IMR-90 (cell line): ENCODE measurements at regions not wholly inside any gene's neighbourhood (a gene's known extent, or its start where the extent isn't known, plus 50 kb on each side); places are given as distances from the start of the nearest gene placed in this dataset.

Experiments
- ATAC-seq: fragments of 200-7000 bp; cut with Tn5 transposase; 2 replicates; pipeline ENCODE4 v1.9.1; 2020; ENCODE audit warnings: low read depth, mild to moderate bottlenecking, moderate library complexity
- BruUV-seq: library from RNA; stranded (reverse); fragments of 400-500 nt; replicated peaks from 2 replicates; lab custom pipeline; 2021; lab: Mats Ljungman, UMichigan
- CTCF ChIA-PET: fragments of 300-600 bp; formaldehyde crosslinking; extraction: SDS; loops from one replicate; lab custom pipeline; 2021; ENCODE audit warnings: antibody characterized with exemption; lab: Yijun Ruan, JAX
- POLR2A ChIA-PET: fragments of 300-600 bp; sonication (Branson Sonifier 250); formaldehyde crosslinking; loops from one replicate; lab custom pipeline; 2022; ENCODE audit warnings: antibody characterized with exemption; ENCODE audit not compliant: unreplicated experiment; lab: Charles Lee
- DNase-seq: peaks from one replicate; pipeline ENCODE4 v3.0.0; 2013
- H2AFZ ChIP-seq: replicated peaks from 2 replicates; pipeline ENCODE3; 2013; ENCODE audit warnings: low read length, mild to moderate bottlenecking; ENCODE audit not compliant: poor library complexity
- H2AK5ac ChIP-seq: 2 replicates; pipeline ENCODE4 v1.6.1; 2013; ENCODE audit warnings: low read depth, low read length, inconsistent platforms
- H2AK9ac ChIP-seq: replicated peaks from 2 replicates; pipeline ENCODE3; 2013; ENCODE audit warnings: mild to moderate bottlenecking, low read depth, low read length, moderate library complexity; ENCODE audit not compliant: poor library complexity
- H2BK120ac ChIP-seq: 2 replicates; pipeline ENCODE4 v1.6.1; 2013; ENCODE audit warnings: low read depth, low read length, inconsistent platforms
- H2BK15ac ChIP-seq: 3 replicates; pipeline ENCODE4 v1.6.1; 2013; ENCODE audit warnings: low read depth, low read length, inconsistent platforms
- H2BK20ac ChIP-seq: 2 replicates; pipeline ENCODE4 v1.6.1; 2013; ENCODE audit warnings: low read depth, mild to moderate bottlenecking, inconsistent platforms, low read length, moderate library complexity
- H2BK5ac ChIP-seq: 2 replicates; pipeline ENCODE4 v1.6.1; 2013; ENCODE audit warnings: mild to moderate bottlenecking, low read depth, low read length, inconsistent platforms; ENCODE audit not compliant: poor library complexity, severe bottlenecking
- H3K14ac ChIP-seq: replicated peaks from 2 replicates; pipeline ENCODE4 v1.6.1; 2013; ENCODE audit warnings: low read depth, low read length, inconsistent platforms
- H3K18ac ChIP-seq: 2 replicates; pipeline ENCODE4 v1.6.1; 2013; ENCODE audit warnings: low read depth, low read length, control low read depth
- H3K23ac ChIP-seq: 2 replicates; pipeline ENCODE4 v1.6.1; 2013; ENCODE audit warnings: low read depth, low read length, inconsistent platforms
- H3K27ac ChIP-seq: 2 replicates; pipeline ENCODE4 v1.5.1; 2013; ENCODE audit warnings: mild to moderate bottlenecking, control low read depth, low read length; ENCODE audit not compliant: insufficient read depth
- H3K27me3 ChIP-seq: 2 replicates; pipeline ENCODE4 v1.6.1; 2013; ENCODE audit warnings: low read length; ENCODE audit not compliant: control insufficient read depth, insufficient read depth
- H3K36me3 ChIP-seq: 2 replicates; pipeline ENCODE4 v1.6.1; 2013; ENCODE audit warnings: low read length, mixed read lengths; ENCODE audit not compliant: control insufficient read depth, insufficient read depth
- H3K4ac ChIP-seq: 2 replicates; pipeline ENCODE4 v1.6.1; 2013; ENCODE audit warnings: low read depth, low read length, inconsistent platforms
- H3K4me1 ChIP-seq: 2 replicates; pipeline ENCODE4 v1.6.1; 2013; ENCODE audit warnings: low read length, mixed read lengths; ENCODE audit not compliant: control insufficient read depth, insufficient read depth
- H3K4me2 ChIP-seq: 2 replicates; pipeline ENCODE4 v1.6.1; 2013; ENCODE audit warnings: low read depth, mild to moderate bottlenecking, control low read depth, low read length, moderate library complexity
- H3K4me3 ChIP-seq: 2 replicates; pipeline ENCODE4 v1.5.1; 2013; ENCODE audit warnings: low read depth, mild to moderate bottlenecking, control low read depth, low read length, moderate library complexity; ENCODE audit not compliant: insufficient read depth
- H3K56ac ChIP-seq: 2 replicates; pipeline ENCODE4 v1.6.1; 2013; ENCODE audit warnings: low read length, inconsistent platforms; ENCODE audit not compliant: insufficient read depth; ENCODE audit errors: extremely low read depth
- H3K79me1 ChIP-seq, 2 experiments: 2 replicates each; pipeline ENCODE4 v1.6.1; 2013; ENCODE audit warnings: low read length in 2 of 2, inconsistent platforms in 1 of 2, low read depth in 1 of 2
- H3K9ac ChIP-seq: 2 replicates; pipeline ENCODE4 v1.6.1; 2013; ENCODE audit warnings: low read depth, low read length, control low read depth
- H3K9me1 ChIP-seq: 2 replicates; pipeline ENCODE4 v1.6.1; 2013; ENCODE audit warnings: low read length, inconsistent platforms; ENCODE audit not compliant: insufficient read depth
- H3K9me3 ChIP-seq: 2 replicates; pipeline ENCODE4 v1.6.1; 2013; ENCODE audit warnings: low read length; ENCODE audit not compliant: control insufficient read depth, insufficient read depth
- H4K20me1 ChIP-seq: 2 replicates; pipeline ENCODE4 v1.6.1; 2013; ENCODE audit warnings: low read length, inconsistent platforms; ENCODE audit not compliant: insufficient read depth
- H4K5ac ChIP-seq: 2 replicates; pipeline ENCODE4 v1.6.1; 2013; ENCODE audit warnings: mild to moderate bottlenecking, low read depth, low read length, control low read depth
- H4K8ac ChIP-seq, 2 experiments: 2 replicates each; pipeline ENCODE4 v1.6.1; 2013; ENCODE audit warnings: low read depth in 2 of 2, low read length in 2 of 2, control low read depth in 1 of 2, inconsistent platforms in 1 of 2
- H4K91ac ChIP-seq: 2 replicates; pipeline ENCODE4 v1.6.1; 2013; ENCODE audit warnings: low read depth, low read length, inconsistent platforms; ENCODE audit not compliant: insufficient read depth
- BHLHE40 ChIP-seq: fragments of 150-350 bp; IDR thresholded peaks from 2 replicates; pipeline ENCODE4 v1.6.1; 2016; ENCODE audit warnings: mild to moderate bottlenecking, low read depth, low read length
- CEBPB ChIP-seq: IDR thresholded peaks from 2 replicates; pipeline ENCODE4 v1.6.1; 2012; ENCODE audit warnings: low read depth, low read length, improper control_type of control experiment
- CHD1 ChIP-seq: IDR thresholded peaks from 2 replicates; pipeline ENCODE4 v1.6.1; 2012; ENCODE audit warnings: low read depth, low read length, improper control_type of control experiment
- MXI1 ChIP-seq: IDR thresholded peaks from 2 replicates; pipeline ENCODE4 v1.6.1; 2012; ENCODE audit warnings: low read depth, mild to moderate bottlenecking, low read length, moderate library complexity, borderline replicate concordance
- POLR2A ChIP-seq: IDR thresholded peaks from 2 replicates; pipeline ENCODE4 v1.6.1; 2012; ENCODE audit warnings: mild to moderate bottlenecking, low read depth, low read length
- WGBS, 2 experiments: methylation state at CpG; one replicate each; pipeline versions ENCODE4 v1.1.5 to v1.1.7; 2013; ENCODE audit warnings: missing lambda C conversion rate in 2 of 2; ENCODE audit not compliant: insufficient read length in 1 of 2; ENCODE audit errors: extremely low coverage in 2 of 2; 5-methylcytosine and 5-hydroxymethylcytosine counted together
- dilution Hi-C: fragments of 300-500 bp; cut with HindIII; formaldehyde crosslinking; loops from one replicate; pipeline ENCODE4 v1.14.3; 2018; ENCODE audit warnings: low sequenced_read_pairs; ENCODE audit not compliant: unreplicated experiment
- in situ Hi-C: fragments of 300-500 bp; cut with MboI; formaldehyde crosslinking; loops from 3 replicates; pipeline ENCODE4 v1.14.3; 2019; ENCODE audit warnings: low sequenced_read_pairs, inconsistent platforms, mixed read lengths
- intact Hi-C: fragments of 100-400 bp; cut with micrococcal nuclease; formaldehyde crosslinking; loops from 2 replicates; pipeline ENCODE4 v1.10.0; 2022

DNA sequence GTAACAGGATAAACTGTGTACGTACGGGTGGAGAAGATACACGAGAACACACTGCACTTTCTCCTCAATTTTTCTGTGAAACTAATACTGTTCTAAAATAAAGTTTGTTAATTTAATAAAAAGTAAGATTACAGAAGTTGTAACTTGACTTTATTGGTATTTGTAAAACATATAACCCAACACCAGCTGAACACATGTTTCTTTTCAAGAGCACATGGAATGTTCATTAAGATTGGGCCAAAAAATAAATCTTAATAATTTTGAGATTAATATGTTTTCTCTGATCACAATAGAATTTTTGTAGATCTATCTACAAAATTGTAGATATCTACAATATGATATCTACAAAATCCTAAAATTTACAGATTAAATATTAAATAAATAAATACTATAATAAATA is 55.1 kb upstream of the ZNF599 start:
- CTCF ChIA-PET, result no interaction called here

More for the DNA sequence above, 55.1 kb upstream of the ZNF599 start:
- Histone ChIP-seq H3K9ac (no peak overlapping the region), H3K27ac (no peak overlapping the region), H3K14ac (no peak overlapping the region), H2AK5ac (no peak overlapping the region), H2BK15ac (no peak overlapping the region), H4K91ac (no peak overlapping the region), H2BK20ac (no peak overlapping the region), H3K9me3 (no peaks in the 10 kb centered on the region), H3K4me3 (no peak overlapping the region), H2BK120ac (no peak overlapping the region), H4K5ac (no peak overlapping the region), H3K27me3 (no peaks in the 10 kb centered on the region), H3K36me3 (no peaks in the 10 kb centered on the region), H2AK9ac (no peak overlapping the region), H2AFZ (no peak overlapping the region), H3K4ac (no peak overlapping the region), H2BK5ac (no peak overlapping the region), H3K23ac (no peak overlapping the region), H3K4me1 (no peaks in the 10 kb centered on the region), H3K9me1 (no peaks in the 10 kb centered on the region), H4K20me1 (no peaks in the 10 kb centered on the region), H3K56ac (no peak overlapping the region), H3K4me2 (no peak overlapping the region), H3K18ac (no peak overlapping the region), H3K79me1 (no peaks in the 10 kb centered on the region), H4K8ac (no peak overlapping the region)
- TF ChIP-seq BHLHE40 (no peak), POLR2A (no peak), MXI1 (no peak), CHD1 (no peak), CEBPB (no peak)
- dilution Hi-C loops, result no loop called here
- no peak for ATAC-seq
- intact Hi-C loops, result no loop called here
- in situ Hi-C loops, result no loop called here
- no peak for DNase-seq
- no CpG with 5 or more reads among the region's 3 CpGs for WGBS, 2 experiments
- no TSS peak for BruUV-seq
- POLR2A ChIA-PET, result no interaction called here
